Caki2 (cell line): ENCODE measurements at regions not wholly inside any gene's neighbourhood (a gene's known extent, or its start where the extent isn't known, plus 50 kb on each side); places are given as distances from the start of the nearest gene placed in this dataset.
A peak's percentile ranks its signal among the peaks of the same experiment; 100 is the strongest.

ENCODE experiments used
- DNase-seq: peaks from one replicate; pipeline ENCODE4 v3.0.0-alpha.2; 2015; ENCODE audit warnings: low read depth
- in situ Hi-C: cut with HindIII; loops from 2 replicates; pipeline ENCODE4 v1.10.0; 2016; ENCODE audit warnings: low sequenced_read_pairs, low pct_unique_long_range_greater_than_20kb, mixed read lengths

- DNase-seq: peak; percentile 94
- in situ Hi-C loops: no loop called here
These were observed 51.9 kb upstream of the TSPAN11 start for GRCh38 chr12:30874455-30875321.

DNA sequence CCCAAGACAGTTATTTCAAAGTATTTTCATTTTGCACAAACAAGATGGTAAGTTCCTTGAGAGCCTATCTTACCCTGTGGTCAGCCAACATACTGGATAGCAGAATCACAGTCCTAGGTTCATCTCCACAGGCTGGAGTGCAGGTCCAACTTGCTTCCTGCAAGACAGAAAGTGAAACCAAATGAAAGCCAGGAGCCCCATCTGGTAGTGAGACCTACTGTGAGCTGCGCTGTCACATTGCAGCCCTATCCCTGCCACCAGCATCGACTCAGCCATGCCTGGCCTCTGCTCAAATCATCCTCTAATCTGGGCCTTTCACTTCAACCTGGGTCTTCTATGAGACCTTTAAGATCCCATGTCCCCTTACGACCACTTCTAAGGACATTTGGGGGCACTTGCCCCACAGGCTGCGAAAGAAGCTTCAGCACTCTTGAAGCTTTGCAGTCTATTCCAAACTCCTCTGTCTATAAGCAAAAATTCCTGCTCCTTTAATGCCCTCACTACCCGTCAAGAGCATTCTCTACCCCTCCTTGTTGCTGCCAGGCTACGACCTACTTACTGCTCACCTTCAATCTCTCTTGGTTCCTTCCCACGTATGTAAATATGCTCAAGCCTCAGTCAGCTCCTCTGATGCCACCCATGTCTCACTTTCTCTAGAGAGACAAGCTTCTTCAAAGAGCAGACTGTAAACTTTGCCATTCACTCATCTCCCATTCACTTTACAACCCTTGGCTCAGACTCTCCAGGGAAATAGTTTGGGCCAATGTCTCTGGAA lies 55.9 kb upstream of the TSPAN11 start:
- in situ Hi-C loops: no loop called here

DNA sequence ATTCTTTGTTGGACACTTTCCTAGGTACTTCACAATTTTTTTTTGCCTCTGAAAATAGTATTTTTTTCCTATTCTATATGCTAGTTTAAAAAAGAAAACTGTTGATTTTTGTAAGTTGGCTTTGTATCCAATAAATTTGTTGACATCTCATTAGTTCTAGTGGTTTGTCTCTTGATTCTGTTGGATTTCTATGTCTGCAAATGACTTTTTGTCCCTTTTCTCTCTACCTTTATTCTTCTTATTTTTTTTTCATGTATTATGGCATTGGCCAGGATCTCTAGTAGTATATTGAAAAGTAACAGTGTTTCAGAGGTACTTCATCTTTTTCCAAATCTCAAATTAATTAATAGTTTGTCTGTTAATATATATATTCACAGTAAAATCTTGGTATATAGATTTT lies 59.1 kb upstream of the TSPAN11 start:
- in situ Hi-C loops: no loop called here
- no peak for DNase-seq

More for the DNA sequence above, 55.9 kb upstream of the TSPAN11 start:
- no peak for DNase-seq

GRCh38 chr12:30866256-30866655 lies 60.3 kb upstream of the TSPAN11 start:
- no peak for DNase-seq
- in situ Hi-C loops: no loop called here

- DNase-seq: no peak
- in situ Hi-C loops: no loop called here
These were observed 62.7 kb upstream of the TSPAN11 start for GRCh38 chr12:30863839-30864238.

- in situ Hi-C loops: no loop called here
- no peak for DNase-seq
These were observed 64.1 kb upstream of the TSPAN11 start for GRCh38 chr12:30862486-30862885.

DNA sequence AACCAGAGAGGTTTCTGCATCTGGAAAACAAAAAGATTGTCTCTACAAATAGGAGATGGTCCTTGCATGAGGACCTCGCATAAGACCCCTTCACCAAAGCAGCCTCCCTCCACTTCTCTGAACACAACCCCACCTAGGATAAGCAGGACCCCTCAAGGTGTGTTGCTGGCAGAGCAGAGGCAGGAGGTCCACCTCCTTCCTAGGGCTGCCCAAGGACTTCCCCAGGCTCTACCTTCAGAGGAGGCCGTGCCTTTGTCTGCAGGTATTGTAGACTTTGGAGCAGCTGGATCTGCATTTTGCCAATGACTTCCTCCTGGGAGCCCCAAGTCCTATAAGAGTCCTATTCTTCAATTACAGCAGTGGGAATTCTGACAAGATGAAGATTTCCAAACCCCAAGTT lies 67.3 kb upstream of the TSPAN11 start:
- DNase-seq: no peak
- in situ Hi-C loops: no loop called here

DNA sequence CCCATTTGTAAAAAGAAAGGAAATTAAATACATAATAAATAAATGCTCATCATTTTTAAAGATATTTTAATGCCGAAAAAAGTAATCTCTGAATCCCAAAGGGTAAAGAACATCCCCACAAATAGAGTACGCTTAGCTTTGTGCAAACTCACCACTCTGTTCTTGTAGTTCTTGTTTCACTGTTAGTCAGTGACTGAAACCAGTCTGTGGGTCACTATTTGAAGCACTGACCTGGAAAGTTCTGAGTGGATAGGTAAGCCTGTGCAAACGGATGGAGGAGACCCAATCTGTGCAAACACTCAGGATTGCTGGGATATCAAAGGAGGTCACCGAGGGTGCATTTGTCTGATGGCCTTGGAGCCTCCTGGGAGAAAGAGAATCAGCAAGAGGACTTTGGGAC lies 68.1 kb upstream of the TSPAN11 start:
- in situ Hi-C loops: no loop called here

DNA sequence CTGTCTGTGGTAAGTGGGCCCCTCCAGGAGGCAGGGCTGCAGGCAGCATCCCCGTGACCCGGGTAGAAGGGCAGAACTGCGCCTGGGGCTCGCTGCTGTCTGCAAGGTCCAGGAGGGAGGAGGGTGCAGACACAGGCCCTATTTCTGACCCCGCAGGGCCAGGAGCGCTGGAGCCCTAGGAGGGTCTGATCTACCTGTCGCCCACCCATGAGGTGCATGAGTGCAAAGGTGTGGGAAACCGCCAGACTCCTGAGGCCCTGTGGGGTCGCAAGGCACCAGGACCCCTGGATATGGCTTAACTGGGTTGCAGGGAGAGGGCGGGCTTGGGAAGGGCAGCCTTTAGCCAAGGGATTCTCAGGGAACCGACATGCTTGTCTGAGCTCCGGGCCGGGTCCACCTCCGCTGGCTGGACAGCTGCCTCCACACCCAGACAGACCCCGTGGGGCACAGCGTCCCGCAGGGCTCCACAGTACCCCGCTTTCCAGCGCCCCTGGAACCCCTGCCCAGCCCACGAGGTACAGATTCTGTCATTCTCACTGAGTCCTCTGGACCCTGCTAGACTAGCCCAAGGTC lies 72.9 kb upstream of the TSPAN11 start:
- DNase-seq: no peak
- in situ Hi-C loops: no loop called here

More for the DNA sequence above, 68.1 kb upstream of the TSPAN11 start:
- no peak for DNase-seq

DNA sequence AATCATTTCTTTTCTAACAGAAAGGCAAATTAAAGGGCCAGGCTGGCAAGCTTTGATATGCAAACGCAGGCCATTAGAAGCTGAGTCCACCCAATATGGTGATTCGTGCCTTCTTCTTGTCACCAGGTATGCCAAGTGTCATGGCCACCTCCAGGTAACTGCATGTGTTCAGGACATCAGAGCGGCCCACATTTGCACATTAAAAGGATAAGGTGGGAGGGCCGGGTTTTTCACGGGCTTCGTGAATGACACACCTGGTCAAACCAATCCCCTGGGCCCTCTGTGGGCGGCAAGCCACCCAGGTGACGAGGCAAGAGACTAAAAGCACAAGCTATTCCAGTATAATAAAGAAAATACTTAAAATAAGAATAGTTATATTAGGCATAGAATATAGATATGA lies 75.9 kb upstream of the TSPAN11 start:
- in situ Hi-C loops: no loop called here
- no peak for DNase-seq

GRCh38 chr12:30847259-30847658 lies 79.3 kb upstream of the TSPAN11 start:
- in situ Hi-C loops: no loop called here
- peak; percentile 39 for DNase-seq

DNA sequence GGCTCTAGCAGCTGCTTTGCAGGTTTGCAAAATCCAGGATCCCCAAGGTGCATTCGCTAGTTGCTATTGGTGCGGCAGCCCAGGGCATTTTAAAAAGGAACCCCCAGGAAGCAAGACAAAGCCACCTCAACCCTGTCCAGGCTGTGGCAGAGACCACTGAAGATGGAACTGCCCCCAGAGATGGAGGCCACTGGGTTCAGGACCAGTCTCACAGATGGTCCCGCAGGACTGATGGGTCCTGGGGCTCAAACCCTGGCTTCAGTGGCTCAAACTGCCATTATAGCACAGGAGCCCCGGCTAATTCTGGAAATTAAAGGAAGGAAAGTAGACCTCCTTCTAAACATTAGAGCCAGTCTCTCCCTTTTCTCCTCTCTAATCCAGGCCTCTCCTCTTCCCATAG lies 79.8 kb upstream of the TSPAN11 start:
- in situ Hi-C loops: no loop called here
- no peak for DNase-seq

DNA sequence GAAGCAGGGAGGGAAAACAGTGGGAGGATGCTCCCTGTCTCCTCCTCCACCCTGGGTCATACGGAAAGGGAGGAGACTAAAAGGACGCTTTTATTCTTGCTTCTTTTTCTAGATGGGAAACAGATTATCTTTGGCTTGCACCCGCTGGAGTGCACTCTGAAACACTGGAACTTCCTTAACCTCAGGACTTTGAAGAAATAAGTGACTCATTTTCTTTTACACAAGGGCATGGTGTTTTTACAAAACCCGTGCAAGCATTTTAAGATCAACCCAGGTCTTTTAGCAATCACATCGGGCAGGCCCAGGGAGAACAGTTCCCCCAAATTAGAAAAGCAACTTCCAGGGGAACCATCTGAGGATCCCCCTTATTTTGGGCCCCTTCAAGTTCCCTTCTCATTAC lies 80.9 kb upstream of the TSPAN11 start:
- in situ Hi-C loops: no loop called here

DNA sequence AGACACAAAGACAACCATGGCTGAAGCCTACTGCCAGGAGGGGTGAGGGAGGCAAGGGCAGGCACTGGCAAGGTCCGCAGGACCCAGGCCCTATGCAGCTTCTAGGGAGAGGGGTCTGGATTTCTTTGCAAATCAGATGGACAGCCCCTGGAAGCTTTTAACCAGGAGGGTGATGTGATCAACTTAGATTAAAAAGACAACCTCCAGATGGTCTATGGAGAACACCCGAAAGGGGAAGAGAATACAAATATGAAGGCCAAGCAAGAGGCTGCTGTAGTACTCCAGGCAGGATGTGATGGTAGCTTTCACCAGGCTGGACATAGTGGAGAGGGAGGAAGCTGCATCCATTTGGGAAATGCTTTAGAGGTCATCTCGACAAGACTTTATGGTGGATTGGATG lies 83.3 kb upstream of the TSPAN11 start:
- in situ Hi-C loops: no loop called here
- DNase-seq: no peak

More for the DNA sequence above, 80.9 kb upstream of the TSPAN11 start:
- no peak for DNase-seq

DNA sequence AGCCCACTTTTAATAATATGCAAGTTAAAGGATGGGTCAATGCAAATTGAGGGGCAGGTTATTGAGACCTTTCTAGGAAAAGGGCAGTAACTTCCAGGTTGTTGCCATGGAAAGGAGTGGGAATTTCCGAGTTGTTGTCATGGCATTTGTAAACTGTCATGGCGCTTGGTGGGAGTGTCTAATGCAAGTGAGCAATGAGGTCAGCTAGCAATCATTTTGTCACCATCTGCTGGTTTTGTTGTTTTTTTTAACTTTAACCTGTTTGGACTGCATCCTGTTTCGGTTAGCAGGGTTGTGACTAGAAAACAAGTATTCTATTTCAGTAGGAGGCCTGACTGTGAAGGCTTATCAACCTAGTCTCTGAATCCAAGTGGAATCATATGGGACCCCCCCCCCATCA lies 85.8 kb upstream of the TSPAN11 start:
- DNase-seq: peak; percentile 46
- in situ Hi-C loops: no loop called here

GRCh38 chr12:30839643-30840220 lies 85.0 kb upstream of the CAPRIN2 start:
- no peak for DNase-seq
- in situ Hi-C loops: no loop called here

GRCh38 chr12:30837595-30837994 lies 82.8 kb upstream of the CAPRIN2 start:
- in situ Hi-C loops: no loop called here

GRCh38 chr12:30836656-30837445 lies 82.1 kb upstream of the CAPRIN2 start:
- no peak for DNase-seq
- in situ Hi-C loops: no loop called here

More at GRCh38 chr12:30837595-30837994, 82.8 kb upstream of the CAPRIN2 start:
- no peak for DNase-seq
